Smooth muscle cell of the brain vasculature (primary cell): ENCODE measurements at regions not wholly inside any gene's neighbourhood (a gene's known extent, or its start where the extent isn't known, plus 50 kb on each side); places are given as distances from the start of the nearest gene placed in this dataset.

Experiments used
- DNase-seq: peaks from one replicate; pipeline ENCODE4 v3.0.0-alpha.2; 2012; ENCODE audit warnings: low read depth, low spot score

- no peak for DNase-seq
These were observed 101.3 kb upstream of the GHITM start for GRCh38 chr10:84038035-84038434.

- no peak for DNase-seq
These were observed 99.4 kb upstream of the GHITM start for GRCh38 chr10:84039957-84040356.

GRCh38 chr10:84047258-84048010, 91.9 kb upstream of the GHITM start:
- no peak for DNase-seq

DNA sequence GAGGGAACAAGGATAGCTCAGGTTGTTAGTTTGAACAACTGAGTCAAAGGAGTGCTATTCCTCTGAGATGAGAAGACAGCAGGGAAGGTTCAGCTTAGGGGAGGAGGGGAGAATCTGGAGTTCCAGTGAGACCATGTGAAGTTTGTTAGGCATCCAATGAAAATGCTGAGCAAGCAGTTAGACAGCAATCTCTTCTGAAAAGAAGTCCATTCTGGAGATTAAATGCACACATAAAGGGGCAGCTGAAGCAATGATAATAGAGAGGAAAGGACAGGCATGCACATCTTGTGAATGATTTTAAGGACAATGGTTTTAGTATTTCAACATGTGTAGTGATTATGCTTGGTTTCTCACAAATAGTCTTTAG, 89.7 kb upstream of the GHITM start:
- no peak for DNase-seq

- DNase-seq = no peak
These were observed 85.7 kb upstream of the GHITM start for GRCh38 chr10:84053626-84054025.

GRCh38 chr10:84054743-84055142, 84.6 kb upstream of the GHITM start:
- no peak for DNase-seq

DNA sequence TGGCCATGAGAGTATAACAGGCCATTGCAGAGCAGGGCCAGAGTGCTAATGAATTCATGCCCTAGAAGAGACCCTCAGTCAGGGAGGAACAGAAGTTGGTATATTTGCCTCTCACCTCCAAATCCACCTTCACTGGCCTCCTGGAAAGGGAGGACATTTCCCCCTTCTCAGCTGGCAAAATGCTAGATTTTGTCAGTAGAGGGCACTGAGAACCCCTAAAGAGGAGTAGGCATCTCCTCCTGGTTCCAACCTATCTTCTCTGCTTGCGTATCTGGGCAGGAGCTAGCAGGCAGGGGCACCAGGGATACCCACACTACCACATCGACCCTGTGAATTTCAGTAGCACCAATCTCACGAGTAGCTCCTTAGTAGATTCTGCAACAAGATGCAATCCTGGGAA, 79.8 kb upstream of the GHITM start:
- no peak for DNase-seq

GRCh38 chr10:84063440-84063839, 75.9 kb upstream of the GHITM start:
- no peak for DNase-seq

DNA sequence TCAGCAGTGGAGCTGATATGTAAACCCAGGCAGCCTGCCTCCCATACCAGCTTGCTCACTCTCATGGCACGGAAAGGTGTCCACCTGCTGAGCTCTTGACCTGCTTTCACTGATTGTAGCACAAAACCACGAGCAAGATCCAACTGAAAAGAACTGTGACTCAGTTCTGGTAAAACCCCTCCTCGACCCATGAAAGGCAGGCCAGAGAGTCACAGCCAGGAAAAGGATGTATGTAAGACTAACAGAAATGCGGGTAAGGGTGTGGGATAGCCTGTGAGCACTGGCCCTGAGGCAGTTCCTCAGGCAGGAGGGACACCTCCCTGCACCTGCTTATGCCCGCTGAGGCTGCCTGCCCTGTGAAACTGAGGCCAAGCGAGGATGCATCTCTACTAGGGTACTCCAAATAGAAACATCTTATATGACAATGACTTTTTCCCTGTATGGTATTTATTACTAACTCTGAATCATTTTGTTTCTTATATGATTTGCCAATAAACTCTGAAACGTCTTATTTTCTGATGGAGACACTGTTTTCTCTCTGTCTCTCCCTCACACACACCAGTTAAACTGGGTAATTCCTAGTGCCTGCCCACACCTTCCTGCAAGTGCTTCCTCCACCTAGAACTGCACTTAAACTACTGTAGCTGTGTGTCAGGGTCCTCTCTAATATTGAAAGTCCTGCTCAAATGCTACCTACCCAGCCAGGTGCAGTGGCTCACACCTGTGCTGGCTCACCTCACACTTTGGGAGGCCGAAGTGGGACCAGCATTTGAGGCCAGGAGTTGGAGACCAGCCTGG, 73.3 kb upstream of the GHITM start:
- no peak for DNase-seq

- DNase-seq = no peak
These were observed 64.8 kb upstream of the GHITM start for GRCh38 chr10:84074521-84074920.

- DNase-seq = no peak
These were observed 63.9 kb upstream of the GHITM start for GRCh38 chr10:84075226-84076046.

DNA sequence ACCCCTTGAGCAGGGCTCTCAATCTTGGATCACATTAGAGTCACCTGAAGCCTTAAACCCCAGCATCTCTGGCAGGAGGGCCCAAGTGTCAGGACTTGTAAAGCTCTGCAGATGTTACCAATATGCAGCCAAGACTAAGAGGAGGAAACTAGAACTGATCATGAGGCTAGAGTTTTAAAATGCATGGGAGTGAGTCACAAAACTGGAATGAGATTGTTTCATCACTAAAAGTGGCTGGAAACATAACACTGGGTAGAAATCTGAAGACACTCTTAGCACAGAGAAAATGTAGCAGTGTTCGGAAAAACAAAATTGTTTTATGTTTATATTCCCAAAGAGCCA, 63.3 kb upstream of the GHITM start:
- no peak for DNase-seq

- DNase-seq = no peak
These were observed 62.6 kb upstream of the GHITM start for GRCh38 chr10:84076540-84077195.

DNA sequence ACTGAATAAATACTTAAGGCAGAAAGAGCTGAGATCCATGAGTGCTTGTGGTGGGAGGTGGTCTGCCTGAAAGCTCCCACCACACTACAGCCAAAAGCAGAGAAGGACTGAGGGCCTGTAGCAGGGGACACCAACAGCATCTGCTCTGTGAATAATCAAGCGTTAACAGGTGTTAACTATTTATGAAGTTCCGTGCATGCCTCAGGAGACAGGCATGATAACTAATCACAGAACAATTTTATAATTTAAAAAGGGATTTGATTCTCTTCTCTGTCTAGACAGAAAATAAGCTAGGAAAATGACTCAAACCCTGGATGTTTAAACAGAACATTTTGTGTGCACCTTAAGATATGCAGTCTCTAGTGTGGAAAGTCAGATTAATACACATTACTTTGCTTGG, 61.5 kb upstream of the GHITM start:
- DNase-seq = no peak

DNA sequence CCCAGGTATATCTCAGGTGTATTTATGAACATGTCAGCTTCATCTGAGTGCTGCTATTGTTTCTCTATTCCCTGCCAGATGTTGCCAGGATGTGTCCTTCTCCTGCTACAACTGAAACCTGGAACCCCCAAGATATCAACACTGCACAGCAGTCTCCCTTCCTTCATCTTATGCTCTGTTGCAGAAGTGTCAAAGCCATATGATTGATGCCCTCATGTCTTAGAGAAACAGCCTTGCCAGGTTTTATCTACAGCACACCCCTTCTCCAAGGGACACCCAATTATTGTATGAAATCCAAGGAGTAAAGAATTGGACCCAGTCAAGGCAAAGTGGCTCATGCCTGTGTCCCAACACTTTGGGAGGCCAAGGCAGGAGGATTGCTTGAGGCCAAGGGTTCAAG, 60.5 kb upstream of the GHITM start:
- no peak for DNase-seq

GRCh38 chr10:84084342-84084741, 55.0 kb upstream of the GHITM start:
- no peak for DNase-seq

GRCh38 chr10:84087202-84087601, 52.1 kb upstream of the GHITM start:
- no peak for DNase-seq

DNA sequence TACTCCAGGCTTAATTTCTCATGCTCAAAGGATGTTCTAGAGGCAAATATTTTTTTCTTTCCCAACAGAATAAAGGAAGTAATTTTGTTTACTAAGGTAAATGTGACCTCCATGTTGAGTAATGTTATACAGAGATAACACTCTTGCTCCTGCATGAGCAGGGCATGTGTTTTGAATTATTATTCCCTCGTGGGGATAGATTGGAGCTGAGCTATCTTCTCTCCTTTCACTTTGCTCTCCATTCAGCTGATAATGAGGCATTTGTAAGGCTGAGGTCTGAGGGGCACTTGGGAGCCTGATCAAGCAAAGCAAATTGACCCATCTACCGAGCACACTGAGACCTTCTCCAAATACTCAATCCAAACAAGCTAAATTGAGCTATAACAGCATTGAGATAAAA, 50.7 kb upstream of the GHITM start:
- no peak for DNase-seq

- DNase-seq = no peak
These were observed 50.1 kb upstream of the GHITM start for GRCh38 chr10:84089162-84089561.
